ENCODE measurements at regions not wholly inside any gene's neighbourhood (a gene's known extent, or its start where the extent isn't known, plus 50 kb on each side); places are given as distances from the start of the nearest gene placed in this dataset.

GRCh38 chr6:146886587-146887446 lies 288.0 kb downstream of the ADGB start:
- DNase-seq (ENCODE audit: low read depth, low spot score), result no peak

GRCh38 chr6:146887447-146888077 lies 288.8 kb downstream of the ADGB start:
- DNase-seq (ENCODE audit: low read depth, low spot score), result no peak

- no peak for DNase-seq (ENCODE audit: low read depth, low spot score)
Measured at GRCh38 chr6:146889303-146889702, 290.5 kb downstream of the ADGB start.

- DNase-seq (ENCODE audit: low read depth, low spot score), result no peak
Measured at GRCh38 chr6:146890172-146890571, 291.4 kb downstream of the ADGB start.

GRCh38 chr6:146890644-146891434 lies 292.1 kb downstream of the ADGB start:
- DNase-seq (ENCODE audit: low read depth, low spot score), result no peak

- no peak for DNase-seq (ENCODE audit: low read depth, low spot score)
Measured at GRCh38 chr6:146891615-146892265, 293.0 kb downstream of the ADGB start.

- no peak for DNase-seq (ENCODE audit: low read depth, low spot score)
Measured at GRCh38 chr6:146892283-146892612, 293.5 kb downstream of the ADGB start.

GRCh38 chr6:146892613-146893401 lies 294.0 kb downstream of the ADGB start:
- DNase-seq (ENCODE audit: low read depth, low spot score), result no peak

GRCh38 chr6:146893690-146894089 lies 294.9 kb downstream of the ADGB start:
- DNase-seq (ENCODE audit: low read depth, low spot score), result no peak

GRCh38 chr6:146894624-146895023 lies 295.9 kb downstream of the ADGB start:
- no peak for DNase-seq (ENCODE audit: low read depth, low spot score)

- DNase-seq (ENCODE audit: low read depth, low spot score), result no peak
Measured at GRCh38 chr6:146895101-146895771, 296.5 kb downstream of the ADGB start.

- no peak for DNase-seq (ENCODE audit: low read depth, low spot score)
Measured at GRCh38 chr6:146895772-146896061, 296.9 kb downstream of the ADGB start.

GRCh38 chr6:146896062-146896813 lies 297.5 kb downstream of the ADGB start:
- no peak for DNase-seq (ENCODE audit: low read depth, low spot score)

GRCh38 chr6:146896960-146897701 lies 298.4 kb downstream of the ADGB start:
- no peak for DNase-seq (ENCODE audit: low read depth, low spot score)

GRCh38 chr6:146898069-146898887 lies 299.5 kb downstream of the ADGB start:
- DNase-seq (ENCODE audit: low read depth, low spot score), result no peak

- DNase-seq (ENCODE audit: low read depth, low spot score), result no peak
Measured at GRCh38 chr6:146898888-146899227, 300.1 kb downstream of the ADGB start.

- DNase-seq (ENCODE audit: low read depth, low spot score), result no peak
Measured at GRCh38 chr6:146901940-146902816, 302.0 kb upstream of the STXBP5 start.

- DNase-seq (ENCODE audit: low read depth, low spot score), result no peak
Measured at GRCh38 chr6:146902846-146903245, 301.4 kb upstream of the STXBP5 start.
